ENCODE measurements at regions not wholly inside any gene's neighbourhood (a gene's known extent, or its start where the extent isn't known, plus 50 kb on each side); places are given as distances from the start of the nearest gene placed in this dataset.

DNA sequence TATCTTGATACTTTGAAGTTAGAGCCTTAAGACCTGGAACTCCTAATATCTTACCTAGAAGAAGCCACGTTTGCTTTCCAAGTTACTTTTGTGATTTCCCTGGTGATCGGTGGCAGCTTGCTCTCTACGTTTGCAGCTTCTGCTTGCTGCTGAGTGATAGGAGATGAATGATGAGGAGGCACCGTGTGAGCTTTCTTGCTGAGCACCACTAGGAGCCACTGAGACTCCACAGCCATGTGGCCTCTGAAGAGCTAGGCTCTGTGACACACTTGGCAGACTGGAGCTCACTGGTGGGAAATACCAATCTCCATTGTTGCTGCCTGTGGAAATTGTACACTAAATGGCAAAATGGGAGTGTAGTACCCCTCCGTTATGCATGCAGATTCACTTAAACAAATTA, 161.8 kb downstream of the IBTK start:
- TF ChIP-seq, protein P1, sequence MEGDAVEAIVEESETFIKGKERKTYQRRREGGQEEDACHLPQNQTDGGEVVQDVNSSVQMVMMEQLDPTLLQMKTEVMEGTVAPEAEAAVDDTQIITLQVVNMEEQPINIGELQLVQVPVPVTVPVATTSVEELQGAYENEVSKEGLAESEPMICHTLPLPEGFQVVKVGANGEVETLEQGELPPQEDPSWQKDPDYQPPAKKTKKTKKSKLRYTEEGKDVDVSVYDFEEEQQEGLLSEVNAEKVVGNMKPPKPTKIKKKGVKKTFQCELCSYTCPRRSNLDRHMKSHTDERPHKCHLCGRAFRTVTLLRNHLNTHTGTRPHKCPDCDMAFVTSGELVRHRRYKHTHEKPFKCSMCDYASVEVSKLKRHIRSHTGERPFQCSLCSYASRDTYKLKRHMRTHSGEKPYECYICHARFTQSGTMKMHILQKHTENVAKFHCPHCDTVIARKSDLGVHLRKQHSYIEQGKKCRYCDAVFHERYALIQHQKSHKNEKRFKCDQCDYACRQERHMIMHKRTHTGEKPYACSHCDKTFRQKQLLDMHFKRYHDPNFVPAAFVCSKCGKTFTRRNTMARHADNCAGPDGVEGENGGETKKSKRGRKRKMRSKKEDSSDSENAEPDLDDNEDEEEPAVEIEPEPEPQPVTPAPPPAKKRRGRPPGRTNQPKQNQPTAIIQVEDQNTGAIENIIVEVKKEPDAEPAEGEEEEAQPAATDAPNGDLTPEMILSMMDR (IDR thresholded peaks at IDR 0.05): no peak
- no peak for TF ChIP-seq POLR2A (IDR thresholded peaks at IDR 0.05)
